ENCODE measurements at regions not wholly inside any gene's neighbourhood (a gene's known extent, or its start where the extent isn't known, plus 50 kb on each side); places are given as distances from the start of the nearest gene placed in this dataset.

GRCh38 chr16:65172356-65172755 is 50.5 kb upstream of the CDH11 start:
- H3K9me3 ChIP-seq (replicated peaks; ENCODE audit: control insufficient read depth, low read depth, low read length): no peaks in the 10 kb centered on the region
- peaks cover 6% of the 10 kb centered on the region for H3K4me1 ChIP-seq (ENCODE audit: control insufficient read depth, insufficient read depth, low read length)
- no peak overlapping the region for H3K27ac ChIP-seq (ENCODE audit: low read length)
- no CpG with 5 or more reads among the region's 2 CpGs for WGBS (ENCODE audit: insufficient coverage)
- H3K27me3 ChIP-seq (ENCODE audit: control insufficient read depth, insufficient read depth, low read length): no peaks in the 10 kb centered on the region
- DNase-seq: no peak
- H3K4me3 ChIP-seq (ENCODE audit: low read length): no peak overlapping the region
- H3K36me3 ChIP-seq (ENCODE audit: control insufficient read depth, insufficient read depth, low read length): no peaks in the 10 kb centered on the region

All from muscle of leg (tissue), 3 donors.